Calu3 (cell line): ENCODE measurements at regions not wholly inside any gene's neighbourhood (a gene's known extent, or its start where the extent isn't known, plus 50 kb on each side); places are given as distances from the start of the nearest gene placed in this dataset.

Experiments
- BruUV-seq: library from RNA; stranded (reverse); fragments of 400-500 nt; replicated peaks from 2 replicates; lab custom pipeline; 2021; lab: Mats Ljungman, UMichigan
- CTCF ChIA-PET: fragments of 300-600 bp; sonication (Branson Sonifier 250); formaldehyde crosslinking; loops from one replicate; lab custom pipeline; 2022; ENCODE audit warnings: antibody characterized with exemption; lab: Charles Lee
- DNase-seq: peaks from one replicate; pipeline ENCODE4 v3.0.0; 2022
- H3K27ac Mint-ChIP-seq: one replicate; pipeline ENCODE4 v1.8.0; 2022; ENCODE audit warnings: mixed read lengths; ENCODE audit not compliant: unreplicated experiment
- H3K27me3 Mint-ChIP-seq: one replicate; pipeline ENCODE4 v1.8.0; 2022; ENCODE audit warnings: mixed read lengths; ENCODE audit not compliant: unreplicated experiment
- H3K36me3 Mint-ChIP-seq: one replicate; pipeline ENCODE4 v1.8.0; 2022; ENCODE audit warnings: mild to moderate bottlenecking, moderate library complexity, mixed read lengths; ENCODE audit not compliant: insufficient read depth, unreplicated experiment
- H3K4me1 Mint-ChIP-seq: one replicate; pipeline ENCODE4 v1.8.0; 2022; ENCODE audit warnings: mild to moderate bottlenecking, low read depth, mixed read lengths; ENCODE audit not compliant: unreplicated experiment
- H3K4me3 Mint-ChIP-seq: one replicate; pipeline ENCODE4 v1.8.0; 2022; ENCODE audit warnings: mild to moderate bottlenecking, low read depth, moderate library complexity, mixed read lengths; ENCODE audit not compliant: unreplicated experiment
- H3K9me3 Mint-ChIP-seq: one replicate; pipeline ENCODE4 v1.8.0; 2022; ENCODE audit warnings: low read depth, mixed read lengths; ENCODE audit not compliant: unreplicated experiment
- CTCF ChIP-seq: fragments of 200-600 bp; IDR thresholded peaks from one replicate; pipeline ENCODE4 v1.8.0; 2022; ENCODE audit warnings: antibody characterized with exemption; ENCODE audit not compliant: unreplicated experiment
- intact Hi-C: fragments of 100-400 bp; cut with micrococcal nuclease; formaldehyde crosslinking; loops from one replicate; pipeline ENCODE4 v1.10.0; 2022; ENCODE audit not compliant: unreplicated experiment

GRCh38 chr16:80462917-80463316, 77.9 kb upstream of the DYNLRB2 start:
- no peaks in the 10 kb centered on the region for H3K9me3 Mint-ChIP-seq

DNA sequence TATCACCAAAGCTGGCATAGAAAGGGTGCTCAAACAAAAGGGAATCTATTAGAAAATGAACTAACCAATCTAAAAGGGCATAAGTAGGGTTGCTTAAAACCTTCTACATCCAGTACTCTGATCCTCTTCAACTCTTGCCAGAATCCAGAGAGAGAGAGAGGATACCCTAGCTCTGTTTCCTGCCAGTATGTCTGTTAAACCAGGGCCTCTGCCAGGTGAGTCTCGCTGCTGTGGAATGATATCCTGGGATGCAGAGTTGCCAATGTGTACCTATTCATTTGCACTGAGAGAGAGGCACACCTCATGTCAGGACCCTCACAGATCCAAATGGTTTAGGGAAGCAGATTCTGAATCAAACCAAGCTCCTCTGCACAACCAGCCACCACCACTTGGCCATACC, 79.8 kb upstream of the DYNLRB2 start:
- intact Hi-C loops = loop anchor here (10.0 kb wide), 2 partner anchors 376 to 466 kb away; no protein-coding TSS in a partner anchor

More at GRCh38 chr16:80462917-80463316, 77.9 kb upstream of the DYNLRB2 start:
- peak; percentile 6 for DNase-seq
- no peaks in the 10 kb centered on the region for H3K36me3 Mint-ChIP-seq
- CTCF ChIA-PET = no interaction called here
- H3K27ac Mint-ChIP-seq = no peak overlapping the region
- TF ChIP-seq CTCF = no peak
- H3K27me3 Mint-ChIP-seq = peaks cover 24% of the 10 kb centered on the region
- no peak overlapping the region for H3K4me3 Mint-ChIP-seq
- intact Hi-C loops = loop anchor here (10.0 kb wide), 2 partner anchors 378 to 468 kb away; no protein-coding TSS in a partner anchor
- no TSS peak for BruUV-seq
- H3K4me1 Mint-ChIP-seq = peaks cover 18% of the 10 kb centered on the region

DNA sequence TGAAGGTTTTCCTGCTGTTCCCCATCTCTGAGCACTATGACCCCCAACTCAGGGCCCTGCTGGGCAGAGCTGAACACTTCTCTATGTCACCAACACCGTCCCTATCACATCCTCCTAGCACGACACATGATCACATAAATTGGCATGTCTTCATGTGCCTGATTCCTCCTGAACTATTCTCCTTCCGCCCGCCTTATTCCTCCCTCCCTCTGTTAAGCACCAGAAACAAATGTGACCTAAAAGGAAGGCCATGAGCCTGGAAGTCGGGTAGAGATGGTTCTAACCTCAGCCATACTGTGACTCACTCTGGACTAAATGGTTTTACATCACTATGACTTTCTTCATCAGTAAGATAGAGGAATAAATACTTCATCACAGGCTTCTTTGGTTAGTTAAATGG, 80.8 kb upstream of the DYNLRB2 start:
- peaks cover 18% of the 10 kb centered on the region for H3K4me1 Mint-ChIP-seq
- no peak overlapping the region for H3K27ac Mint-ChIP-seq
- no peaks in the 10 kb centered on the region for H3K9me3 Mint-ChIP-seq
- no peak for DNase-seq
- no peak overlapping the region for H3K4me3 Mint-ChIP-seq
- no TSS peak for BruUV-seq
- no peaks in the 10 kb centered on the region for H3K36me3 Mint-ChIP-seq
- CTCF ChIA-PET = no interaction called here
- intact Hi-C loops = loop anchor here (10.0 kb wide), 2 partner anchors 375 to 465 kb away; no protein-coding TSS in a partner anchor
- no peak for TF ChIP-seq CTCF
- H3K27me3 Mint-ChIP-seq = peaks cover 33% of the 10 kb centered on the region

More for the DNA sequence above, 79.8 kb upstream of the DYNLRB2 start:
- no peak for TF ChIP-seq CTCF
- BruUV-seq = no TSS peak
- no peak overlapping the region for H3K4me3 Mint-ChIP-seq
- H3K36me3 Mint-ChIP-seq = no peaks in the 10 kb centered on the region
- CTCF ChIA-PET = no interaction called here
- no peaks in the 10 kb centered on the region for H3K9me3 Mint-ChIP-seq
- H3K4me1 Mint-ChIP-seq = peaks cover 18% of the 10 kb centered on the region
- peaks cover 33% of the 10 kb centered on the region for H3K27me3 Mint-ChIP-seq
- H3K27ac Mint-ChIP-seq = no peak overlapping the region
- no peak for DNase-seq

DNA sequence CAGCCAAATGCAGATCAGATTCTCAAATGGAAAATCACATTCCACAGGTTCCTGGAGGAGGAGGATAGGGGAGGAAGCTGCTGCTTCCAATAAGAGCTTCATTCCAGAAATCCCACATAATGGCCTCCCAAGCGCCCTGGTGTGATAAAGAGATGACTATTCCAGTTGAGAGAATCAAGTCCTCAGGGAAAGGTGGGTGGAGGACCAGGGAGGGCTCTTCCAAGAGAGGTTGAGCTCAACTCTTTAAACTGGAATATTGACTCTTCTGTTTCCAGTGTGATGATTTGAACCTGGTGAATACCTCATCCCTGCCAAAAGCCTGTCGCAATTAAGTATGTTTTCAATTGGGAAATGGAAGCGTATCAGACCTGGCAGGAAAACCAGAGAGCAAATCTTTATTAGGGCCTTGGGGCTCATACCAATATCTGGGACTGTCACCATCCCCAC, 81.4 kb upstream of the DYNLRB2 start:
- Mint-ChIP-seq H3K4me3 (no peak overlapping the region), H3K27ac (no peak overlapping the region), H3K4me1 (peaks cover 18% of the 10 kb centered on the region), H3K36me3 (no peaks in the 10 kb centered on the region), H3K27me3 (peaks cover 33% of the 10 kb centered on the region), H3K9me3 (no peaks in the 10 kb centered on the region)
- TF ChIP-seq CTCF = no peak
- BruUV-seq = no TSS peak
- CTCF ChIA-PET = no interaction called here
- intact Hi-C loops = no loop called here
- no peak for DNase-seq
